HG02885 (cell line): ENCODE measurements at regions not wholly inside any gene's neighbourhood (a gene's known extent, or its start where the extent isn't known, plus 50 kb on each side); places are given as distances from the start of the nearest gene placed in this dataset.
"Not testable (repeated sequence)": the region's sequence is repeated elsewhere in the genome, so short reads cannot be mapped to it uniquely, and the experiment has no call there.

ENCODE experiments used
- ATAC-seq: cut with Tn5 transposase; IDR thresholded peaks from one replicate; pipeline ENCODE4 v1.9.1; 2021; ENCODE audit warnings: mild to moderate bottlenecking; ENCODE audit not compliant: unreplicated experiment, poor library complexity

DNA sequence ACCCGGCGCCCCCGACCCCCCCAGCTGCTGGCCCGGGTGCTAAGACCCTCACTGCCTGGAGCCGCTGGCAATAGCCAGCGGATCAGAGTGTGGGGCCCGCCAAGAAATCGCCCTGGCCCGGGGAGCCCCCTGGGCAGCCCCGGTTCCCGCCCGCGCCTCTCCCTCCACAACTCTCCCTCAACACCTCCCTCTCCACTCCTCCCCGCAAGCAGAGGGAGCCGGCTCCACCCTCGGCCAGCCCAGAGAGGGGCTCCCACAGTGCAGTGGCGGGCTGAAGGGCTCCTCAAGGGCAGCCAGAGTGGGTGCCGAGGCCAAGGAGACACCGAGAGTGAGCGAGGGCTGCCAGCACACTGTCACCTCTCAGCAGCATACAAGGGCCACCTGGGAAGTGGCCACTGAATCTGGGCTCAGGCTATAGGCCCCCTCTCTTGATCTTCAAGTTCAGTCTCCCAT, 385.5 kb downstream of the SEC14L1 start:
- no peak for ATAC-seq

DNA sequence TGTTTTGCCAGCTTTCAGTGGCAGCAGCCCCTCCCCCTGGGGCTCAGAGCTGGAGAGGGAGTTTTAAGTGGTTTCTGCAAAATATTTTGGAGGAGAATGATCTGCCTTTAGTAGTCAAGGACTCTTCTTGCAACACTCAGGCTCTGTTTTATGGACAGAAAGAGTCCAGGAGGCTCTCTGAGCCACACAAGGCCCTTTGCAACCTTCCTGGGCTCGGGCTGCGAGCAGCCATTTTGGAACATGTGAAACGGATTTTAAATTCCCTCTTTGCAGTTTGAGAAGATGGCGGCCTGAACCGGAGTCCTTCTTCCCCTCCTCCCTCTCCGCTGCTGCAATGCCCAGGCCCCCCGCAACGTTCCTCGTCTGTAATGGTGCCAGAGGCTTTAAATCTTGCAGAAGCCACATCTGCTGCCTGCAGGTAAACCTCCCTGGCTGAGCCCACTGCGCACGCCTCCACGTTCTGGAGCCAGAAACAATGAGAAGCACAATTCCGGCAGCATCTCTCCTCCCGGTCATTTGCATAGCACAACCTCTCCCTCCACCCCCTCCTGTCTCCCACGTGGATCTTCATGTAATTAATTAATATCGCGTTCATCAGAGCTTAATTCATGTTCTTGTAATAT, 386.1 kb downstream of the SEC14L1 start:
- ATAC-seq = no peak

- no peak for ATAC-seq
These were observed 386.6 kb downstream of the SEC14L1 start for GRCh38 chr17:77527409-77527808.

- no peak for ATAC-seq
These were observed 387.2 kb downstream of the SEC14L1 start for GRCh38 chr17:77527836-77528505.

DNA sequence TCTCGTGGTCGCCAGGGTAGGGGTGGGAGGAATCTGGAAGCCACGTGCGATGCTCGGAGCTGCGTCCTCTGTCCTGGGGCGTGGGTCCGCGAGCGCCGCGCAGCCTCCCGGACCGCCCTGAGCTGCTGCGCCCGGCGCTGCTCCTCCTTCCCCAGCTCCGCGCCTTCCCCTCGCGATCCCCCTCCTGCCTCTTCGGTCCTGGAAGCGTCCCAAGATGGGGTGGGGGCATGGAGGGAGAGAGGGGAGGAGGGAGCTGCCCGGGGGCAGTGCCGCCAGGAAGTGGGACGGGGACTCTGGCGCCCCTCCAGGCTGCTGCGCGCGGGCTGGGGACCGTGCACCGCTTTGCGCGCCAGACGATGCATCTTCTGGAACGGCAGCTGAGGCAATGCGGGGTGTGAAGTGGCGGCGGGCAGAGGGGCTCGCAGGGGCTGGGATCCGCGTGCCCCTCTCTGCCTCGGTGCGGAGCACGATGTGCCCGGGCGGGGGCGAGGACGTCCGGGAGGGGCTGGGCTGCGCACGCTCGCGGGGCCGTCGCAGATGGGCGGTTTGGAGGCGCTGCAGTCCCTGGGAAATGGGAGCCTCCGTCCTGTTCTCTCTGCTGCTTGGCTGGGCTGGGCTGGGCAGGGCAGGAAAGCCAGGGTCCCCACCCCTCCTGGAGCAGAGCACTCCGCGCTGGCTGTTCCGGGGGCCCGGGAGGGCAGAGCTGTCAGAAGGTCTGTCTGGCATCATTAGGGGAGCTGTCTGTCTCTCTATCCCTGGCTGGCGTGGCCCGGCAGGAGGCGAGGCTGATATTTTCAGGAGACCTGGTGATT, 388.0 kb downstream of the SEC14L1 start:
- ATAC-seq = no peak

GRCh38 chr17:77529328-77529650, 388.5 kb downstream of the SEC14L1 start:
- ATAC-seq = no peak

- ATAC-seq = no peak
These were observed 389.8 kb downstream of the SEC14L1 start for GRCh38 chr17:77530591-77530990.

- no peak for ATAC-seq
These were observed 390.2 kb downstream of the SEC14L1 start for GRCh38 chr17:77531002-77531401.

DNA sequence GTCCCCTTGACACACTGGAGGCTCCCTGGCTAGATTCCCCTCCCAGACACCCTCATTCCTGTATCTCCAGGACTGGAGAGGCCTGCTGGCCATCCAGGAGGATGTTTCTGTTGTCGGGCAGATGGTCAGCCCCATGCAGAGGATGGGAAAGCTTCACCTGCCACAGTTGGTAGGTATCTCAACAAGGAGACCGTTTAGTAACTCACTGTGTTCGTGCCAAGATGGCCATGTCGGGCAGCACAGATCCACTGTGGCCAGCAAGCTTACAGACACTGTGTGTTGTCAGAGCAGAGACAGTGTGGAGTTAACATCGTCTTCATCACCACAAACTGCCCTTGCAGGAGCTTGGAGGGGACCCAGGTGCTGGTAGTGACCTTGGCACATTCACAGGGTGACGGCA, 390.9 kb downstream of the SEC14L1 start:
- ATAC-seq = no peak

DNA sequence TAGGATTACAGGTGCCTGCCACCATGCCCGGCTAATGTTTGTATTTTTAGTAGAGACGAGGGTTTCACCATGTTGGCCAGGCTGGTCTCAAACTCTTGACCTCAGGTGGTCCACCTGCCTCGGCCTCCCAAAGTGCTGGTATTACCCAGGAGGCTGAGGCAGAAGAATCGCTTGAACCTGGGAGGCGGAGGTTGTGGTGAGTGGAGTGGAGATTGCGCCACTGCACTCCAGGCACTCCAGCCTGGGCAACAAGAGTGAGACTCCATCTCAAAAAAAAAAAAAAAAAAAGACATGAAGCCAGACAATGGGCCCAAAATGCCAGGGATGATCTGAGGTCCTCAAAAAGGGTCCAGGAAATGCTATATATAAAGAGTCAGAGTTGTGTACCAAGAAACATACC, 392.9 kb downstream of the SEC14L1 start:
- not testable (repeated sequence) for ATAC-seq

DNA sequence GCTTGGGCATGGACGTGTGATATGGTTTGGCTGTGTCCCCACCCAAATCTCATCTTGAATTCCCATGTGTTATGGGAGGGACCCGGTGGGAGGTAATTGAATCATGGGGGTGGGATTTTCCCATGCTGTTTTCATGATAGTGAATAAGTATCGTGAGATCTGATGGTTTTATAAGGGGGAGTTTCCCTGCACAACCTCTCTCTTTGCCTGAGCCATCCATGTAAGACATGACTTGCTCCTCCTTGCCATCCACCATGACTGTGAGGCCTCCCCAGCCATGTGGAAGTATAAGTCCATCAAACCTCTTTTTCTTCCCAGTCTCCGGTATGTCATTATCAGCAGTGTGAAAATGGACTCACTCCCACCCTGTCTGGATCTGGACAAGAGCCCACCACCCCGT, 393.4 kb downstream of the SEC14L1 start:
- ATAC-seq = no peak

DNA sequence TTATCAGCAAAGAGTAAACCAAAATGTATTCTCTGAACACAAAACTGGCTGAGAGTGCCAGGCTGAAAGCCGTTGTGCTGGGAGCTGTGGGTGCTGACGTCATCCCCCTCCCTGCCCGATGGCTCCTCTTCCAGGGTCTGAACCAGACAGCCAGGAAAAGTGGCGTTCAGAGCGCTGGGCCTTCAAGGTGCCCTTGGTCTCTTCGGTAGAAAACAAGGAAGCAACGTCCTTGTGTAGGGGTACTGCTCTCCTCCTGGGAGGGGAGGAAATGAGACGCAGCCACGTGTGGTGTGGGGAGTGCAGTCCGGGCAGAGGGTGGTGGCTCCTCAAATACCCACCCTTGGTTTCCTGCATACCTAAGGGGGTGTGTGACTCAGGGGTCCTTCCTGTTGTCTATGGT, 394.7 kb downstream of the SEC14L1 start:
- no peak for ATAC-seq

- ATAC-seq = no peak
These were observed 395.1 kb downstream of the SEC14L1 start for GRCh38 chr17:77535892-77536291.

DNA sequence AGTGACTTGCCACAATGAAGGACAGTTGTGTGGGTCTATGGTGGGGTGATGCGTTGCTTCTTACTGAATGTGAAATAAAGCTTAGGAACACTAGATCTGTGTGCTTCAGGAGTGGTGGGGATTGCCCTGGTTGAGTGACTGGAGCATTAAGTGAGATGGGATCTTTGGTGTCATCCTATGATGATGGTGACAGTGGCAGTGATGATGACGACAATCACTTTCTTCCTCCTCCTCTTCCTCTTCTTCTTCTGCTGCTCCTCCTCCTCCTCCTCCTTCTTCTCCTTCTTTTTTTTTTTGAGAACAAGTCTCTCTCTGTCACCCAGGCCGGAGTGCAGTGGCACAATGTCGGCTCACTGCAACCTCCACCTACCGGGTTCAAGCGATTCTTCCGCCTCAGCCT, 396.8 kb downstream of the SEC14L1 start:
- ATAC-seq = no peak

DNA sequence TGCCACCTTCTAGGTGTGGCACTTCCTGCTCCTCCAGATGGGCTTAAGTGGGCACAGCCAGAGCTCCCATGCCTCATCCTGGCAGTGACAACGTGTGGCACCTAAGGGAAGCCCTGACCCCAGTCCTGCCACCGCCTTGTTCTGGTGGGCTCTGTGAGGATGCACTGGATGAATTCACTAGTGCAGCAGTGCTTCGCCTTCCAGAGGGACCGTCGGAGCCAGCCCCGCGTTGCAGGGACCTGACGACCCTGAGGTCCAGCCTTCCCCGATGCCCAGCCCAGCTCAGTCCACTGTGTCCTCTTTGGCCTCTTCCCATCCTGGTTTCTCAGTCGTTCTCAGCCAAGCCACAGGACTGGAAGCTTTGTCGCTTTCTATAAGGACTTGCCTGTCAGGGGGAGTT, 399.8 kb downstream of the SEC14L1 start:
- no peak for ATAC-seq

GRCh38 chr17:77540975-77541374, 400.2 kb downstream of the SEC14L1 start:
- ATAC-seq = no peak

DNA sequence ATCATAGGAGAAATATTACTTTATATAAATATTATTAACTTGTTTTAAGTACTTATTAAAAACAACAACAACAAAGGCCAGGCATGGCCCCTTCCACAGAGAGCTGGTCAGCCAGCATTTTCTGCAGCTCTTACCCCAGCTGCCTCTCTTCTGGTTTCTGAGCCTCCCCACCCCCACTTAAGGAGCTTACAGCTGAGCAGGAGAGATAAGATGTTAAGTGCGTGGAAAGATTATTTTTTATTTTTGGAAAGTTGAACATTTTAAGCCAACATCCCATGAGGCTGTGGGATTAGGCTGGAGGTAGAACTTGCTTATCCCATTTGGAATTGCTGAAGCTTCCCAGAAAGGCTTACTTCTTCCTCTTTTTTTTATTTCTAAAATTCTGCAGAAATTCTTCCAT, 401.2 kb downstream of the SEC14L1 start:
- ATAC-seq = no peak

- no peak for ATAC-seq
These were observed 402.1 kb downstream of the SEC14L1 start for GRCh38 chr17:77542551-77543490.

DNA sequence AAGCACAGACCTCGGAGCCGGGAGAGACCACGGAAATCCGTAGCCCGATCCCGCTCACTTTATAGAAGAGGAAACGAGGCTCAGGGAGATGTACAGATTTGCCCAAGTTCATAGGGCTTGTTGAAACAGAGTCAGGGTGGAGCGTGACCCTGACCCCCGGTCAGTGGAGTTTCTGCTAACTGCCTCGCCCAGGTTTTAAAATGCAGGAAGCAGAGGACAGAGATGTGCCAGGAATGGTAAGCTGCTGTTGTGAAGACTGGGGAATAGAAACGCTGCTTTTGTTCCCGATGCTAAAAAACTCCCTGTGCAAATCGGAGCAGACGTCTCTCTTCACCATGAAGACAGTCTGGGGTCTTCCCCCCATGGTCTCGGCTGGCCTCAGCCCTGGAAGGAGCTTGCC, 403.0 kb downstream of the SEC14L1 start:
- no peak for ATAC-seq

- ATAC-seq = no peak
These were observed 403.8 kb downstream of the SEC14L1 start for GRCh38 chr17:77544347-77545110.
